Type B pancreatic cell (in vitro differentiated cells): ENCODE measurements at regions not wholly inside any gene's neighbourhood (a gene's known extent, or its start where the extent isn't known, plus 50 kb on each side); places are given as distances from the start of the nearest gene placed in this dataset.

Experiments used
- DNase-seq: peaks from one replicate; pipeline ENCODE4 v3.0.0; 2021; ENCODE audit warnings: mixed read lengths; ENCODE audit not compliant: unreplicated experiment; ENCODE audit errors: extremely low spot score
- H3K27ac Mint-ChIP-seq: 2 replicates; pipeline ENCODE4 v1.8.0; 2021; ENCODE audit warnings: mild to moderate bottlenecking, mixed read lengths
- H3K27me3 Mint-ChIP-seq: 2 replicates; pipeline ENCODE4 v1.8.0; 2021; ENCODE audit warnings: mixed read lengths
- H3K36me3 Mint-ChIP-seq: 2 replicates; pipeline ENCODE4 v1.8.0; 2021; ENCODE audit warnings: mixed read lengths
- H3K4me1 Mint-ChIP-seq: one replicate; pipeline ENCODE4 v1.8.0; 2021; ENCODE audit warnings: mixed read lengths; ENCODE audit not compliant: unreplicated experiment
- H3K4me3 Mint-ChIP-seq: 2 replicates; pipeline ENCODE4 v1.8.0; 2021; ENCODE audit warnings: mild to moderate bottlenecking, mixed read lengths
- H3K9me3 Mint-ChIP-seq: 2 replicates; pipeline ENCODE4 v1.8.0; 2021; ENCODE audit warnings: mixed read lengths
- CTCF ChIP-seq: fragments of 200-600 bp; sonication (generic); conservative IDR thresholded peaks from 2 replicates; pipeline ENCODE4 v1.5.0; 2021; ENCODE audit warnings: antibody characterized with exemption, mild to moderate bottlenecking

GRCh38 chr6:127641905-127642304 lies 64.9 kb downstream of the C6orf58 start:
- DNase-seq = no peak
- no peaks in the 10 kb centered on the region for H3K36me3 Mint-ChIP-seq

More at GRCh38 chr6:127641905-127642304, 64.9 kb downstream of the C6orf58 start:
- TF ChIP-seq CTCF = peak; percentile 81
- Mint-ChIP-seq H3K27me3 (peaks cover 6% of the 10 kb centered on the region), H3K9me3 (no peaks in the 10 kb centered on the region), H3K27ac (no peak overlapping the region), H3K4me1 (no peaks in the 10 kb centered on the region), H3K4me3 (no peak overlapping the region)
